Neural progenitor cell (in vitro differentiated cells): ENCODE measurements at regions not wholly inside any gene's neighbourhood (a gene's known extent, or its start where the extent isn't known, plus 50 kb on each side); places are given as distances from the start of the nearest gene placed in this dataset.

Experiments
- DNase-seq: peaks from one replicate; pipeline ENCODE4 v3.0.0-alpha.2; 2016; ENCODE audit warnings: low spot score
- H2AFZ ChIP-seq: fragments of 200-600 bp; sonication (generic); replicated peaks from 2 replicates; pipeline ENCODE4 v1.6.1; 2016; ENCODE audit warnings: antibody characterized with exemption
- H3F3A ChIP-seq: fragments of 200-600 bp; sonication (generic); 2 replicates; pipeline ENCODE4 v1.6.1; 2016; ENCODE audit warnings: antibody characterized with exemption, low read depth
- H3K27ac ChIP-seq: fragments of 200-600 bp; sonication (generic); 2 replicates; pipeline ENCODE4 v1.5.1; 2016; ENCODE audit warnings: mild to moderate bottlenecking
- H3K27me3 ChIP-seq: fragments of 200-600 bp; sonication (generic); 2 replicates; pipeline ENCODE4 v1.6.1; 2016; ENCODE audit warnings: mild to moderate bottlenecking, moderate library complexity
- H3K36me3 ChIP-seq: fragments of 200-600 bp; sonication (generic); 2 replicates; pipeline ENCODE4 v1.5.1; 2016
- H3K4me1 ChIP-seq: fragments of 200-600 bp; sonication (generic); 2 replicates; pipeline ENCODE4 v1.6.1; 2016; ENCODE audit warnings: mixed run types
- H3K4me2 ChIP-seq: fragments of 200-600 bp; sonication (generic); 2 replicates; pipeline ENCODE4 v1.6.1; 2016
- H3K4me3 ChIP-seq: fragments of 200-600 bp; sonication (generic); 2 replicates; pipeline ENCODE4 v1.5.1; 2016
- H3K79me2 ChIP-seq: fragments of 200-600 bp; sonication (generic); 2 replicates; pipeline ENCODE4 v1.6.1; 2016; ENCODE audit warnings: low read depth
- H3K9ac ChIP-seq: fragments of 200-600 bp; sonication (generic); 2 replicates; pipeline ENCODE4 v1.6.1; 2016
- H3K9me3 ChIP-seq: fragments of 200-600 bp; sonication (generic); 2 replicates; pipeline ENCODE4 v1.5.1; 2016; ENCODE audit warnings: low read depth
- H4K20me1 ChIP-seq: fragments of 200-600 bp; sonication (generic); 2 replicates; pipeline ENCODE4 v1.6.1; 2016; ENCODE audit warnings: low read depth
- H3K27ac Mint-ChIP-seq: 3 replicates; pipeline ENCODE4 v1.8.0; 2021; ENCODE audit warnings: mixed read lengths
- H3K27me3 Mint-ChIP-seq: 2 replicates; pipeline ENCODE4 v1.8.0; 2022; ENCODE audit warnings: low read depth, mild to moderate bottlenecking, inconsistent platforms, moderate library complexity, mixed read lengths; ENCODE audit not compliant: insufficient read depth
- H3K36me3 Mint-ChIP-seq: 3 replicates; pipeline ENCODE4 v1.8.0; 2021; ENCODE audit warnings: mixed read lengths
- H3K4me1 Mint-ChIP-seq: 3 replicates; pipeline ENCODE4 v1.8.0; 2021; ENCODE audit warnings: mixed read lengths
- H3K4me3 Mint-ChIP-seq: 3 replicates; pipeline ENCODE4 v1.8.0; 2021; ENCODE audit warnings: mild to moderate bottlenecking, moderate library complexity, mixed read lengths
- H3K9me3 Mint-ChIP-seq: 3 replicates; pipeline ENCODE4 v1.8.0; 2020; ENCODE audit warnings: mixed read lengths
- CTCF ChIP-seq: fragments of 200-600 bp; sonication (generic); IDR thresholded peaks from 2 replicates; pipeline ENCODE4 v1.5.1; 2017; ENCODE audit warnings: antibody characterized with exemption, mild to moderate bottlenecking
- EZH2 ChIP-seq: fragments of 200-600 bp; sonication (generic); IDR thresholded peaks from 2 replicates; pipeline ENCODE4 v1.6.1; 2017; ENCODE audit warnings: antibody characterized with exemption, mild to moderate bottlenecking, moderate library complexity
- EZH2phosphoT487 ChIP-seq: fragments of 200-600 bp; sonication (generic); IDR thresholded peaks from 2 replicates; pipeline ENCODE4 v1.6.1; 2017; ENCODE audit warnings: antibody characterized with exemption

- Histone ChIP-seq H3K4me3 (no peak overlapping the region), H3K79me2 (no peaks in the 10 kb centered on the region), H3K9me3 (no peaks in the 10 kb centered on the region), H3K4me1 (no peaks in the 10 kb centered on the region), H3K4me2 (no peak overlapping the region), H2AFZ (no peak overlapping the region), H3K9ac (no peak overlapping the region), H3K36me3 (no peaks in the 10 kb centered on the region), H3K27me3 (no peaks in the 10 kb centered on the region), H4K20me1 (no peaks in the 10 kb centered on the region), H3K27ac (no peak overlapping the region), H3F3A (no peaks in the 10 kb centered on the region)
- no peak for TF ChIP-seq EZH2phosphoT487
- no peak for TF ChIP-seq EZH2
- TF ChIP-seq CTCF = no peak
- no peak overlapping the region for H3K27ac Mint-ChIP-seq
- H3K9me3 Mint-ChIP-seq = no peaks in the 10 kb centered on the region
- DNase-seq = no peak
- peaks cover 2% of the 10 kb centered on the region for H3K27me3 Mint-ChIP-seq
- H3K4me3 Mint-ChIP-seq = no peak overlapping the region
- H3K4me1 Mint-ChIP-seq = no peaks in the 10 kb centered on the region
- no peaks in the 10 kb centered on the region for H3K36me3 Mint-ChIP-seq
Measured at GRCh38 chr21:26385721-26386120, 187.4 kb downstream of the CYYR1 start.

GRCh38 chr21:26379561-26379960 is 193.5 kb downstream of the CYYR1 start:
- no peak for DNase-seq
- no peaks in the 10 kb centered on the region for H3K36me3 ChIP-seq
- no peaks in the 10 kb centered on the region for H3K4me1 ChIP-seq
- no peaks in the 10 kb centered on the region for H3F3A ChIP-seq
- H3K4me2 ChIP-seq = no peak overlapping the region
- H3K79me2 ChIP-seq = no peaks in the 10 kb centered on the region
- no peaks in the 10 kb centered on the region for H3K27me3 Mint-ChIP-seq
- no peaks in the 10 kb centered on the region for H3K27me3 ChIP-seq
- H3K9me3 Mint-ChIP-seq = no peaks in the 10 kb centered on the region
- no peak overlapping the region for H2AFZ ChIP-seq
- H3K36me3 Mint-ChIP-seq = no peaks in the 10 kb centered on the region
- no peak overlapping the region for H3K27ac ChIP-seq
- no peak overlapping the region for H3K4me3 ChIP-seq
- no peak overlapping the region for H3K4me3 Mint-ChIP-seq
- H3K4me1 Mint-ChIP-seq = no peaks in the 10 kb centered on the region
- H3K27ac Mint-ChIP-seq = no peak overlapping the region
- TF ChIP-seq EZH2phosphoT487 (no peak), EZH2 (no peak), CTCF (no peak)
- H4K20me1 ChIP-seq = no peaks in the 10 kb centered on the region
- H3K9ac ChIP-seq = no peak overlapping the region
- H3K9me3 ChIP-seq = no peaks in the 10 kb centered on the region

GRCh38 chr21:26377111-26377694 is 195.9 kb downstream of the CYYR1 start:
- H3K27me3 ChIP-seq = no peaks in the 10 kb centered on the region
- DNase-seq = no peak
- H4K20me1 ChIP-seq = no peaks in the 10 kb centered on the region
- no peak overlapping the region for H2AFZ ChIP-seq
- H3K4me3 ChIP-seq = no peak overlapping the region
- H3K36me3 ChIP-seq = no peaks in the 10 kb centered on the region
- no peak overlapping the region for H3K9ac ChIP-seq
- H3K9me3 ChIP-seq = no peaks in the 10 kb centered on the region
- Mint-ChIP-seq H3K27me3 (no peaks in the 10 kb centered on the region), H3K27ac (no peak overlapping the region), H3K36me3 (no peaks in the 10 kb centered on the region), H3K9me3 (no peaks in the 10 kb centered on the region), H3K4me3 (no peak overlapping the region), H3K4me1 (no peaks in the 10 kb centered on the region)
- no peaks in the 10 kb centered on the region for H3F3A ChIP-seq
- H3K27ac ChIP-seq = no peak overlapping the region
- no peaks in the 10 kb centered on the region for H3K79me2 ChIP-seq
- H3K4me2 ChIP-seq = no peak overlapping the region
- TF ChIP-seq EZH2phosphoT487 (no peak), CTCF (no peak), EZH2 (no peak)
- H3K4me1 ChIP-seq = no peaks in the 10 kb centered on the region
